CD1c-positive myeloid dendritic cell (primary cell): ENCODE measurements at regions not wholly inside any gene's neighbourhood (a gene's known extent, or its start where the extent isn't known, plus 50 kb on each side); places are given as distances from the start of the nearest gene placed in this dataset.

Source experiments
- DNase-seq: peaks from one replicate; pipeline ENCODE4 v3.0.0-alpha.2; 2016; ENCODE audit errors: extremely low spot score

DNA sequence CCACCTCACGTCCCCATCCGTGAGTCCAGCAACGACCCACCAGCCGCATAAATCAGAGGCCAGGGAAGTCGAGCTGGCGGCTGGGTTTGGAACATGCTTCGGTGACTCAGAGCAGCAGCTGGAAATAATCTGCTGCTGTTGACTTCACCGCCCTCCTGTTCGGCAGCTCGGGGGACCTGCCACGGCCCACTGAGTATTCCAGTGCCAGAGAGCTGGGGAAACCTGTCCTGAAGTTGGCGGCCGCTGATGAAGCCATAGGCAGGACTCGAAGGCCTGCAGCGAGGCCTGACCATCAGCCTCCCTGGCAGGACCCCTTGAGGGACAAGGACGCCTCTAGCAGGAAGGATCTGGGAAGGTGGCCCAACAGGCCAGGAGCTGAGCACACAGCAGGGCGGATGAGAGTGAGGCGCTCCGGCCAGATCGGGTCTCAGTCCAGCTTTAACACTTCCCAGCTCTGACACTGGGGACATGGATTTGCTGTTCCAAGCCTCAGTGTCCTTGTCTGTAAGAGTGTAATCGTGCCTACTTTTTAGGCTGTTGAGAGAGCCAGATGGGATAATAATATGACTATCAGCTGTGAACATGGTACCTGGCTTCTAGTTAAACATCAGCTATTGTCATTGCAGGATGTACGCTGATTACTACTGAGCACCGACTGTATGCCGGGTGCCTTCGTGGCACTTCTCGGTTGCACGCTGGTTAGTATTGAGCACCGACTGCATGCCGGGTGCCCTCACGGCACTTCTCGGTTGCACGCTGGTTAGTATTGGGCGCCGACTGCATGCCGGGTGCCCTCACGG, 50.4 kb upstream of the CIBAR2 start:
- DNase-seq, result no peak

DNA sequence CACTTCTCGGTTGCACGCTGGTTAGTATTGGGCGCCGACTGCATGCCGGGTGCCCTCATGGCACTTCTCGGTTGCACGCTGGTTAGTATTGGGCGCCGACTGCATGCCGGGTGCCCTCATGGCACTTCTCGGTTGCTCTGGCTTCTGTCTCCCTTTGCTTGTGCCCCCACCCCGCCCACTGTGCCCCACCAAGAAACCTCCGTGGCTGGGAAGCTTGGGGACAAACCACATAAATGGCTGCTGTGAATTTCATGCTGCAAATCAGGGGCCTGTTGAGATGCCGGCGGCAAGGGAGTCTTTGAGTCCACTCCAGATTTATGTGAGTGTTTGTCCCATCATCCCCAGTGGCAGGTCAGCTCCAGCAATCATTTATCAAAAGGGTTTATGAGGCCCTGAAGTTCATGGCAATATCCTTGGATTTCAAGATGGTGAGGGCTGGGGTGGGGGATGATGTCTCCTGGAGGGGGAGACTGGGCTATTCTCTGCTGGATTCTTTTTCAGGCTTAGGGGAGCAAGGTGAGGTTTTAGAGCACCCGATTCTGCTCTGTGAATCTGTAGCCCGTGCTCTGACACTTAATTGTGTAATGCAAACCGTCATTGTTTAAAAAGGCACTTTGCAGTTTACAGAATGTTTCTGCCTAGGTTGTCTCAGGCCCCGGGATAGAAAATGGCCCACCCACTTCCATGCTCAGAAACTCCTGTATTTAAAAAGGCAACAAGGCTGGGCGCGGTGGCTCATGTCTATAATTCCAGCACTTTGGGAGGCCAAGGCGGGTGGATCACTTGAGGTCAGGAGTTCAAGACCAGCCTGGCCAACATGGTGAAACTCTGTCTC, 51.2 kb upstream of the CIBAR2 start:
- DNase-seq, result no peak

GRCh38 chr16:85164431-85164830, 52.2 kb upstream of the CIBAR2 start:
- DNase-seq, result no peak

DNA sequence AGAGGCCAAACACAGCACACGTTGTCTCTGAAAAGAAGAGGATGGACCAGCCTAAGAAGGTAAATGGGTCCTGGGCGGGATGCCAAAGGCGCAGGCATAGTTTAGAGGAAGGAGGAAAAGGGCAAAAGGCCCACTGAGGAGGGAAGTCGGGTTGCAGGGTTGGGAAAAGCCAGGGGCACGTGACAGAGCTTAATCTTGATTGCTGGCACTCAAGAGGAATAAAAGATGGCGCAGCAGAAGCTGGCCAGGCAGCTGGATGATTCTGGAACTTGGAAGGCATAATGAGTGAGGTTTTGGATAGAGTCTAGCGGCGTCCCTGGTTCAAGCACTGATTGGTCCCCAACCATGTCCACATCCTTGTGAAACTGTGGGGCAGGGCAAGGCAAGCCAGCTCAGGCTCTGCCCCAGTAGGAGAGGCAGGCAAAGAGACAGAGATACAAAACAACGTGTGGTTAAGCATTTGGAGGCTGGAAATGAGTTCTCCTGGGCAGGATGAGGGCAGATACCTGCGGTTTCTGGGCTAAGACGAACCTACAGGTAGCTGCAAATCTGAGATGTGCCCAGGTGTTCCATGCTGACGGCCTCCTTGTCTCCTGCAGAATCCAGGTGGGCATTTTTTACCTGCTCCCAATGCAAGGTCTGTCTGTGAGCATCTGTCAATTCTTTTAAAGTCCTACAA, 52.7 kb upstream of the CIBAR2 start:
- DNase-seq, result no peak

- no peak for DNase-seq
Measured at GRCh38 chr16:85165781-85166180, 53.5 kb upstream of the CIBAR2 start.

DNA sequence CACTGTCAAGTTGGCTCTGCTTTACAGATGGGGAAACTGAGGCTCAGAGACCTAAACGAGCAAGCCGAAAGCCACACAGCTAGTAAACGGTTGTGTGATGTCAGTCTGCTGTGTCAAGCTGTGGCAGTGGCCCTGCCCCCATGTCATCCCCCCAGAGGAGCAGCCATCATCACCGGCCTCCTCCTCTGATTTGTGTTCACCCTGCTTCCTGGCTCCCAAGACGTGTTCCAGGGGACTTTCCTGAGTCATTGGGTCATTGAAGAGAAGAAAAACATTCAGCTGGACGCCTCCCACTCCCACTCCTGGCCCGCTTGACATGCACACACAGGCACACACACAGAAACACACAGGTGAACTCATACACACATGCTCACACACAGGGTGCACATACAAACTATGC, 54.0 kb upstream of the CIBAR2 start:
- DNase-seq, result no peak

GRCh38 chr16:85166699-85167588, 54.7 kb upstream of the CIBAR2 start:
- DNase-seq, result no peak

- DNase-seq, result no peak
Measured at GRCh38 chr16:85167589-85168537, 55.6 kb upstream of the CIBAR2 start.

- no peak for DNase-seq
Measured at GRCh38 chr16:85168732-85169256, 56.5 kb upstream of the CIBAR2 start.

GRCh38 chr16:85169333-85170065, 57.2 kb upstream of the CIBAR2 start:
- peak; percentile 25 for DNase-seq

- DNase-seq, result no peak
Measured at GRCh38 chr16:85170066-85170491, 57.8 kb upstream of the CIBAR2 start.

GRCh38 chr16:85170590-85171003, 58.3 kb upstream of the CIBAR2 start:
- DNase-seq, result no peak

- no peak for DNase-seq
Measured at GRCh38 chr16:85171004-85171758, 58.9 kb upstream of the CIBAR2 start.

DNA sequence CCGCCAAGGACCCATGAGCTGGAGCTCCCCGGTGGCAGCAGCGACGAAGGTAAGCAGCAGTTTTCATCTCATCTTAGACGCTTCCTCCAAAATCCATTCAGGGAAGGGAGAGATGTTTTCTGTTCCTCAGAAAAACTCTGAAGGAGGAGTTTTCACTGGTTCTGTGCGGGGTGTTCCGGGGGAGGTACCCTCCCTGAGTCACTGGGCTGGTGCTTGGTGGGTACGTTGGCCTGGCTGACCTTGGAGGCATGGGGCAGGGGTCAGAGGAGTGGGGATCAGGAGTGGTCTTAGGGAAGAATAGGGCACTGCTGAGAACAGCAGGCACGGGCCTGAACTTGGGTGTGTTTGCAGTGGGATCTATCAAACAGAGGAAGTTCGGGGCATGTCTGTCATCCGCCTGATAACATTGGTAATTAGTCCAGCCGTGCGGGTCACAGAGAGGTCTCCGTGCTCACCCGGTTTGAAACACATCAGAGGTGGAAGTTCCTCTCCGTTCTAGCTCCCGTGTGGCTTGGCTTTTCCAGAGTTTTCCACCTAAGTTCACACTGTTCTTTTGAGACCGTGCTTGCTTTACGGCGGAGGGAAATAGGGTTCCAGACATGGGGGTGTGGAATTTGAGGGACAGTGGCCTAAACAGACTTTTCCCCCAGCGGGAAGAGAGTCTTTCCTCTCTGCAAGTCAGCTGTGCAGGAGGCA, 59.6 kb upstream of the CIBAR2 start:
- peak; percentile 51 for DNase-seq

- DNase-seq, result peak; percentile 16
Measured at GRCh38 chr16:85172455-85173145, 60.3 kb upstream of the CIBAR2 start.

DNA sequence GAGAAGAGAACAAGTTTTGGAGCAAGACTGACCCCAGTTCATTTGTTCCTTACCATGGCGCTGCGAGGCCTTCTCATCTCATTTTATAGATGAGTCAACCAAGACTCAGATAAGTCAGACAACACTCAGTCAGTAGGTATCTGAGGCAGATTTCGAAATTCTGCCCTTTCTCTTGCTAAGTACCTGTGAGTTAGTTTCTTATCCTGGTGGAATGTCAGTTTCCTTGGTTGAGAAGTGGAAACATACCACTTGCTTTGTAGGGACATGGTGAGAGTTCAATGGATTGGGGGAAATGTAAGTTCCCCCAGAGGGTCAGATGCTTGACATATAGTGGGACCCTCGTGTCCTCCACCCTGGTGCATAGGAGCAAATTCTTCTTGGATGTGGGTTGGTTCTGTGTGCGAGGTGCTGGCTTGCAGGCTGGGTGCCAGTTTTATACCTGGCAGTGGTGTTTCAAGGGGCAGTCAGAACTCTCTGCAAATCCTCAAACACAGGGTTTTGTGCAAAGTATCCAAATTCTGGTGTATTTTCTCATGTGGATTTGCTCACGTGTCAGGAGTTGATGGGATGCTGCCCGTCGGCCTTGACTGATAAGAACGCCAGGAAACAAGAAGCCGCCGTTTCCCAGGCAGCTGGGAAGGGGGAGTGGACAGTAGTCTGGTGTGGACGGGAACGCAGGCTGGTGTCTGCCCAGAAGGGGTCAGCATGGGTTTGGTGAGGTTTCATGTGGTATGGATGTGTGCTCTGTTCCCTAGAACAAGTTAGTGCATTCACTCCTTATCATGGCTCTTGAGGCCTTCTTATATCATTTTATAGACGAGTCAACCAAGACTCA, 61.1 kb upstream of the CIBAR2 start:
- DNase-seq, result no peak
